ENCODE measurements at regions not wholly inside any gene's neighbourhood (a gene's known extent, or its start where the extent isn't known, plus 50 kb on each side); places are given as distances from the start of the nearest gene placed in this dataset.

DNA sequence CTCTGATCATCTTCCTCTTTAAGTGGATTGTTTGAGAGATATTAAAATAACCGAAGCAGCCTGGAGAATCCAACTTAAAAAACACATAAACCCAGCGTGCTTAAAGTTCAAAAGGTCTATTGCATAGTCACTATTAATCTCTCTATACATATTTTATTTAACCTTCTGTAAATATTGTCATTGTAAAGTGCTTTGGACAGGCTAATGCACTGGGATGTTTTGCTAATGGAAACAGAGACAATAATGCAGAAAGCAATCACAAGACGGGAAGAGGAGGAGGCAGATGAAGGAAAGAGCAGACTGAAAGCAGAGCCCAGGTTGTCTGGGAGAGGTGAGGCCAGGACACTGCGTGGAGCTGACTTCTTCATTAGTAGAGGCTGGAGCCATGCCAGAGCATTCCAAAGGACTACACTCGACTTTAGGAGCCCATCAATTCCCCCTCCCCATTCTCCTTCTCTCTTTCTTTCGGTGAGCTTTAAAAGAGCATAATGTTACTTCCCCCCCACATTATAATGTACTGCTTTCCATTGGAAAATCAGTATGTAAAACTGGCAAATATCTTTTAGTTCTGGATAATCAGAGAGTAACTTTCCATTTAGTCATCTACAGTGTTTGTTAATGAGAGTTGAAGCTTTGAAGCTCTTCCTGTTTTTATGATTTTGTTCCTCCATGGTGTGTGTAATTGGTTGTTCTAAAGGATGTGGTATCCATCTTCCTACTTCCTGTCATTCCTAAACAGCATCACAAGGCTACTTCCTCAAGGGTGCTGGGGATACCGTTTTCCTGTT, 307.3 kb upstream of the MPDZ start:
- DNase-seq = no peak

- no peak for DNase-seq
Observed at GRCh38 chr9:13580760-13581159, 301.3 kb upstream of the MPDZ start.

DNA sequence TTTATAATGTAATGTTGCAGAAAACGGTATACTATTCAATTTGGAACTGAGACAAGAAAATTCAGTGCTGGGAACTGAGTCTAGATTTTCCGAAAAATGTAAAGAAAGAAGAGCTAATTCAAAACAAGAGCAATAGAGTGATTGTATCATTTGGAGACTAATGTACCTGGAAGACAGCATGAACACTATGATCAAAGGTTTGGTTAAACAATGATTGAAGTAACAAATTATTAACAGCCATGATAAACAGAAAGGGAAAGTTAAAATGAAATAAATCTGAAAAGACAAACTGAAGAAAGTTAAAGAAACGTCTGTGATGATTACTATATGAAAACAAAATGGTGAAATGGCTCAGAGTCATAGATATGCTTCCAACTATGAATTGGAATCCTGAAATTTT, 300.6 kb upstream of the MPDZ start:
- no peak for DNase-seq

- DNase-seq = no peak
Observed at GRCh38 chr9:13576101-13576500, 296.6 kb upstream of the MPDZ start.

DNA sequence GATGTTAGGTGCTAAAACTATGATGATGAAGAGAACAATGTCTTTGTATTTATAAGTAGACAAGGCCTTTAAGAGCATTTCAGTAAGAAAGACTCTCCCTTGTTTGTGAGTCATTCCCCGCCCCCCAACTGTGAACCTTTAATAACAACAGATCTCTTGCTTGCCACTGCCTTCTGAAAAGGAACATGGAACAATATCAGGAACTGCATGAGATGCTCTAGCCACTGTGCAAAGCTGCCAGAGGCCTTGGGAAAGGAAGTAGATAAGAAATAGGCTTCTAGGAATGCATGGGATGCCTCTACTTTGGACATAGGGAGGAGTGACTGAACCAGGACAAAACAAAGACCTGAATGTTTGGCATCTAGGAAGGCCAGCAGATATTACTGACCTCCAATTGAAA, 296.1 kb upstream of the MPDZ start:
- DNase-seq = no peak

- DNase-seq = no peak
Observed at GRCh38 chr9:13570068-13570974, 290.8 kb upstream of the MPDZ start.

- no peak for DNase-seq
Observed at GRCh38 chr9:13569602-13570067, 290.1 kb upstream of the MPDZ start.

DNA sequence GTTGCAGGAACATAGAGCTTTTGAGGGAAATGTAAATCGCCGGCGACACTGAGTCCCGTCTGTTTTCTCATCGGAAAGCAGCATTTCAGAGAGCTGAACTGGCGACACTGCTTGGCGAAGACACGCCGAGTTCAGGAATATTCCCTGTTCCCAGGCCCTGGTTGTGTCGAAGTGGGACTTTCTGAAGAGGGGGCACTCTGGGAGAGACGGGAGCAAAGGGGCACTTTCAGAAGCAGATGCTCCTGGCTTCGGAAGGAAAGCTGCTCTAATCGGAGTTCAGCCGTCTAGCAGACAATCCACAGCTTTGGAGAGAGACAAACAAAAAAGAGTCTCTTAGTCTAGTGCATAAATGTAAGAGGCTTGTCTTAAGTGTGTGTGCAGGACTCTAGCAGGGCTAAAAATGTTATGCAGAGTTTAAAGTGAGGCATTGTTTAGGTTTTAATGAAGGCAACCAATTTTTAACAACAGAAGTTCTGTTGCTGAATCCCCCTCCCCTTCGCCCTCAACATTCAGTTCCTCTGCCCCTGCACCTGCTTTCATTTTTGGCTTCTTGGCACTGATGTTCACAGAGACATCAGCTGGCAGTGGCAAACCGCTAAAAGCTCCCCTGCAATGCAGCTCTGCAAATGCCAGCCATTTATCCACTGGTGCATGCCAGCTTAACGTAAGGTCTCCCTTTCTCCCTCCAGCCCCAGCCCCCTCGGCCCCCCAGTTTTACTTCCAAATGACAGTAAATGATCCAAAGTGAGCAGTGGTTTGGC, 289.5 kb upstream of the MPDZ start:
- no peak for DNase-seq

DNA sequence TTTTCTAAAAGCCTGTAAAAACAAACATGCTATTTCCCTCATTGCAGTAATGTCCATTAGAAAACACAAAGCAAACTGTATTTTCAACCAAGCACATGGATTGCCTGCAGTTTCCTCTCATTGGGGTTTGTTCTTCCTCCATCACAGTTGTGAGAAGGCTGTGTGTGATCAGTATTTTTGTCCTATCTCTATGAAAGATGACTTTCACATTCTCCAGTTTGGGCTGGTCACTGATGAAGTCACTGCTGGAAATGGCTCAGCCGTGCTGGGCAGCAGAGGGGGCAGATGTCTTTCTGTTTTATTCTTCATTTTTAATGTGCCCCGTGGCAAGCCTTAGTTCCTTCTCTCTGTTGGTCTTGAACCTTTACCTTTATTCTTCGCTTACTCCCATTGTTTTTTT, 288.9 kb upstream of the MPDZ start:
- DNase-seq = no peak

DNA sequence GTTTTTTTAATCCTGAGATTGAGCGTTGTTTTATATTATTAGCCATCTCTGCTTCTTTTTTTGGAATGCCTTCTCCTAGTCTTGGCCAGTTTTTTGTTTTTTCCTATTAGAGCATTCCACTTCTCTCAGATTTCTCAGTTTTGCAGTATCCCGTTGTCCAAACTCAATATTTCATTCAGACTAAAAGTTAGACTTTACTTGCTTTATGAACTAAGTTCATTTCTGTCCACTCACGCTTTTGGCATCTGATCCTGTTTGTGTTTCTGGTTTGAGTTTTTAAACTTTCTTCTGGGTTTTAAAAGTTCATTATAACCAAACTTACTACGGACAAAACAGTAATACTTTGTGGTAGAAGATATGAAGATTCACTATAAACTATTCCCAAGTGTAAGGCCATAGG, 288.3 kb upstream of the MPDZ start:
- no peak for DNase-seq

GRCh38 chr9:13557746-13558145, 278.3 kb upstream of the MPDZ start:
- no peak for DNase-seq

GRCh38 chr9:13556656-13557055, 277.2 kb upstream of the MPDZ start:
- no peak for DNase-seq

DNA sequence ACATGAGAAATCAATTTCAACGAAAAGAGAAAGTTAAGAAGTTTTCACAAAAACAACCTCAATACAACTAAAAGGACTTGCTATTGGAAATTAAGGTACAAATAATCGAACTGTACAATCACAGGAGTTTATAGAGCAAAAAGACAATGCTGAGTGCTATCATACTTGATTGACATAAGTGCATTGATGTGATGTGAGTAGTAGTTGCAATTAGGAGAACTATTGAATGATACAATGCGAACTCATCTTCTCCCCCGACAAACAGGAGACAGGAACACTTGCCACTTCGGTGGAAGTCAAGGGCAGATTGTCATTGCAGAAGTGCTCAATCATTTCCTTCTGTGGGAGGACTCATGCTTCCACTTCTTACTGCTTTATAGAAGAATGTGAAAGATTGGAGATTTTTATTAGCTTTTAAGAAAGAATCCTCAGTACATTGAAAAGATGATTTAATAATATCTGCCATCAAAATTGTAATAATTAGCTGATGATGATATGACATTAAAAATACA, 276.6 kb upstream of the MPDZ start:
- no peak for DNase-seq

DNA sequence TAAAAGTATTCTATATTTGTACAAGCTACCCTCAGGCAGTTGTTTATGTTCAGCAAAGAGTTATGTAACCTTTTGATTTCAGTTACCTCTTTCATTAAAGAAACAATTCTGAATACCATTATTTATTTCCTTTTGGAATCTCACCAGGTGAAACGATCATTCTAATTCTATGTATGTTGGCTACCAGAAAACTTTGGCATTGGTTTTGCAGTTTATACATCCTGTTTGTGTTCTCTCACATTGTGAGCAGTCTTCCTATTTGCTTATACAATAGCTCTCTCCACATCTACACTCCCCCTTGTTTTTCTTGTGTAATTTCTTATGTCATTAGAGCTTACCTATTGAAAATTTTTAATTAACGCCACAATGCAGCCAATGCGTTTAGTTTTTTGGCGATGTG, 276.0 kb upstream of the MPDZ start:
- no peak for DNase-seq

- DNase-seq = no peak
Observed at GRCh38 chr9:13554626-13555025, 275.1 kb upstream of the MPDZ start.

DNA sequence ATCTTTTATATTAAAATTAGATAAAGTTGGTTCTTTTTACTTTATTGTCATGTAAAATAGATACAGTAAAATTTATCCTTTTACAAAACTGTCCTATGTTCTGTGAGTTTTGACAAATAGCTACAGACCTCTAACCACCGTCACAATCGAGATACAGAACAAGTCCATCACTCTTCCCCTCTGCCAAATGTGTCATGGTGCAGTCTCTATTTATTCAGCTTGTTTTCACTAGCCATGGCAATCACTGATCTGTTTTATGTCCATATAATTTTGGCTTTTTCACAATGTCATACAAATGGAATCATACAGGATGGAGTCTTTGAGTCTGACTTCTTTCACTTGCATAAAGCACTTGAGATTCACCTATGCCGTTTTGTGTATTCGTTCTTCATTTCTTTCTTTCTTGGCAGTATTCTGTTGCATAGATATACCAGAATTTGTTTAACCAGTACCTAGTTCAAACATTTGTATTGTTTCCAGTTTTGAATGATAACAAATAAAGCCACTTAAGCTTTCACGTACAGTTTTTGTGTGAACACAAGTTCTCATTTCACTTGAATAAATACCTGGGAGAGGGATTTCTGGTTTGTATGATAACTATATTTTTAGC, 273.2 kb upstream of the MPDZ start:
- no peak for DNase-seq

DNA sequence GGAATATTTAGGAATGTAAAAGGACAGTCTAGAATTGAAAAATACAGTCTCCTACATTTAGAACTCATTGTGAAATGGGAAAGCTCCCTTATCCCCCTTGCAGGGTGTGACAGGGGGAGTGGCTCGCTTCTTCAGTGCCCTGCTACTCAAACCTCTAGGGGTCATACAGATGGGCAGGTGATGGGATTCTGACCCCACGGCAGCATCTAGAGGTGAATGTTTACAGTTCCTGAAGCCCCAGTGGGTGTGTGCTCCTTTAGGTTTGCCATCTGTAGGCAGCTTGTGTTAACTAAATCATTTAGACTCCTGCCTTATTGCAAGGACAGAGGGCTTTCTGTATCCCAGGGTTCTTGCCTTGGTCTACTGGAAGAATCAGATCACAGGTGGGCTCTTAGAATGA, 271.0 kb upstream of the MPDZ start:
- no peak for DNase-seq

GRCh38 chr9:13548535-13548934, 269.0 kb upstream of the MPDZ start:
- no peak for DNase-seq

DNA sequence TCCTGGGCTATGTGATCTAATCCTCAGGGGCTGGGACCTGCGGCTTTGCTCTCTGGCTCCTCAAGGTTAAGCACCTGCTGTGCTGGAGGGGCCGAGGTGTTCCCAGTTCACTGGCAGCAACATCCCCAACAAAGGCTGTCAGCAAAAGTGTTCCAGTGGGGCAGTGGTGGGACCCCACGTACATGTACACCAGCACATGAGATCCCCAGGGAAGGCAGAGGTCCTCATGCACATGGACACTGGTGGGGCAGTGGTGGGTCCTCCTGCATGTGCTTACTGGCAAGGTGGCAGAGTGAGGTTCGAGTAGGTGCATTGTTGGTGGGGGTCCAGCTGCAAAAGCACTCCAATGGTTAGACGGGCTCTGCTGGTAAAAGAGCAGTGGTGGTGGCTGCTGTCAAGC, 255.6 kb upstream of the MPDZ start:
- no peak for DNase-seq

DNA sequence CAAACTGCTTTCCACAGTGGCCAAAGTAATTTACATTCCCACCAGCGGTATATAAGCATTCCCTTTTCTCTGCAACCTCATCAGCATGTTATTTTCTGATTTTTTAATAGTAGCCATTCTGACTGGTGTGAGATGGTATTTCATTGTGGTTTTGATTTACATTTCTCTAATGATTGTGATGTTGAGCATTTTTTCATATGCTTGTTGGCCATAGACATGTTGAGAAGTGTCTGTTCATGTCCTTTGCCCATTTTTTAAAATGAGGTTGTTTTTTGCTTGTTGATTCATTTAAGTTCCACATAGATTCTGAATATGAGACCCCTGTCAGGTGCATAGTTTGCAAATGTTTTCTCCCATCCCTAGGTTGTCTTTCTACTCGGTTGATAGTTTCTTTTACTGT, 254.5 kb upstream of the MPDZ start:
- no peak for DNase-seq

DNA sequence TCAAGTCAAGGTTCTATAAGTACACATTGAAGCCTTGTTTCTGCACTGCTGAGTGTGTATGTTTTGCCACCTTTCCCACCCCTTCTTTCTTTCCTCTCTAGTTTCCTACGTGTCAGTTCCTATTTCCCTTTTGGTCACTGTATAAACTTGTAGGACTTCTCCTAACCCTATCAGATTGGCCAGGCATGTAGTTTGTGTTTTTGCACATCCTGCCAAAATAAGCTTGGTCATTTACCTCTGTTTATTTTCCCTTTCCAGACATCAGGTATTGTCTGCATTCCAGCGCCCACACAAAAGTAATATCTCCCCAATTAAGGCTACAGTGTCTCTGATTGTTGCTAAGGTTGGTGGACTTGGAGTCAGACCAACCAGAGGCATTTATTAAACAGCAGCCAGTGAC, 252.9 kb upstream of the MPDZ start:
- DNase-seq = no peak

DNA sequence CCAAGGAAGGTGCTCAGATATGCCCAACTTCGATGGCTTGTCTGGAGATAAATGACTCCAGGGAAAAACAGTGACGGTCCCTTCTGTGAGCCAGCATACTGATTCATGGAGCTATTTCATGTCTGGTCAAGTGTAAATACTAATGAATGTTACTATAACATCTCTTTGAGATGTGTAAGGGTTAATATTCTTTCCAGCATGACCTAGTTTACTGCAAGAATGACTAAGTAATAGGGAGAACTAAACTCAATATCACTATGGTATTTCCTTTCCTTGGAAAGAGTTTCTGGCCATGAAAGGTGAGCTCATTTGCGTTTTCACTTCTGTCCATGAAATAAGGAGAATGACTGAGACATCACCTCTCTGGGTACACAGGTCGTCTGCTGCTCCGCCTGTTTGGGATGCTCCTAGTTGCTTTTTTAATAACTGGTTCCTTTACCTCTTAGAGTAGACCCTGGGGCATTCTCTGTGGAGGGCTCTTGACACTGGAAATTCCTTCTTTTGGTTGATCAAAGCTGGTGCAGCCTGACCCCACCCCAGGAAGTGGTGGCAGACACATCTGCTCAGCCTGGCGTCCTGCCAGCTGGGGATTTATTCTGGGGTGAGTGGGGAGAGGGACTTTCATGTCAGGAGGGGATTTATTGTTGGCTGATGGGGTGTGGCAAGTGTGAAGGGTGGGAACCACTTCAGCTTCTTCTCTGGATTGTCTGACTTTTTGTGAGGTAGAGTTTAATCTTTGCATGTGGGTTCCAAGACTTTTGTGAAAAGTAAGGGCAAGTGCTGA, 250.0 kb upstream of the MPDZ start:
- no peak for DNase-seq
